Natural killer cell (primary cell): ENCODE measurements at regions not wholly inside any gene's neighbourhood (a gene's known extent, or its start where the extent isn't known, plus 50 kb on each side); places are given as distances from the start of the nearest gene placed in this dataset.

Experiments
- ATAC-seq, 3 donors: fragments of 150-1000 bp in 2 of 3; fragments of 200-7000 bp in 1 of 3; cut with Tn5 transposase; 1 replicate in 1 of 3; 2 replicates in 2 of 3; pipeline ENCODE4 v1.10.0; 2021; ENCODE audit warnings: mild to moderate bottlenecking in 2 of 3, moderate library complexity in 2 of 3
- DNase-seq, 2 donors: peaks; one replicate each; pipeline versions ENCODE4 v3.0.0 to v3.0.0-alpha.2; 2013 to 2021; ENCODE audit warnings: mixed read lengths in 1 of 2
- H3K27ac ChIP-seq: one replicate; pipeline ENCODE4 v1.5.1; 2013; ENCODE audit warnings: mild to moderate bottlenecking, low read length
- H3K27me3 ChIP-seq: one replicate; pipeline ENCODE4 v1.6.1; 2013; ENCODE audit warnings: low read length; ENCODE audit not compliant: control insufficient read depth, insufficient read depth
- H3K36me3 ChIP-seq: one replicate; pipeline ENCODE4 v1.6.1; 2013; ENCODE audit warnings: low read length; ENCODE audit not compliant: control insufficient read depth, insufficient read depth
- H3K4me1 ChIP-seq: one replicate; pipeline ENCODE4 v1.6.1; 2013; ENCODE audit warnings: low read length; ENCODE audit not compliant: control insufficient read depth, insufficient read depth
- H3K4me3 ChIP-seq: one replicate; pipeline ENCODE4 v1.5.1; 2013; ENCODE audit warnings: low read length
- H3K9me3 ChIP-seq: one replicate; pipeline ENCODE4 v1.6.1; 2013; ENCODE audit warnings: low read length; ENCODE audit not compliant: control insufficient read depth, insufficient read depth
- H3K27ac Mint-ChIP-seq, 2 donors: one replicate each; pipeline ENCODE4 v1.8.0; 2022; ENCODE audit warnings: mild to moderate bottlenecking in 2 of 2, mixed read lengths in 2 of 2, moderate library complexity in 1 of 2
- H3K27me3 Mint-ChIP-seq, 2 donors: one replicate each; pipeline ENCODE4 v1.8.0; 2022; ENCODE audit warnings: low read depth in 2 of 2, mixed read lengths in 2 of 2
- H3K36me3 Mint-ChIP-seq: one replicate; pipeline ENCODE4 v1.8.0; 2022; ENCODE audit warnings: mixed read lengths
- H3K4me1 Mint-ChIP-seq, 2 donors: one replicate each; pipeline ENCODE4 v1.8.0; 2022; ENCODE audit warnings: mixed read lengths in 2 of 2
- H3K4me3 Mint-ChIP-seq: one replicate; pipeline ENCODE4 v1.8.0; 2022; ENCODE audit warnings: mild to moderate bottlenecking, moderate library complexity, mixed read lengths
- H3K9me3 Mint-ChIP-seq, 2 donors: one replicate each; pipeline ENCODE4 v1.8.0; 2022; ENCODE audit warnings: mixed read lengths in 2 of 2
- WGBS: methylation state at CpG from one replicate; pipeline ENCODE4 v1.1.7; 2013; ENCODE audit warnings: missing lambda C conversion rate; ENCODE audit not compliant: insufficient coverage; 5-methylcytosine and 5-hydroxymethylcytosine counted together
- intact Hi-C: fragments of 100-400 bp; cut with micrococcal nuclease; formaldehyde crosslinking; loops from one replicate; pipeline ENCODE4 v1.14.2; 2022
- TF ChIP-seq, protein P1 (sequence below): fragments of 200-600 bp; IDR thresholded peaks from one replicate; pipeline ENCODE4 v1.8.0; 2022; ENCODE audit warnings: antibody characterized with exemption

DNA sequence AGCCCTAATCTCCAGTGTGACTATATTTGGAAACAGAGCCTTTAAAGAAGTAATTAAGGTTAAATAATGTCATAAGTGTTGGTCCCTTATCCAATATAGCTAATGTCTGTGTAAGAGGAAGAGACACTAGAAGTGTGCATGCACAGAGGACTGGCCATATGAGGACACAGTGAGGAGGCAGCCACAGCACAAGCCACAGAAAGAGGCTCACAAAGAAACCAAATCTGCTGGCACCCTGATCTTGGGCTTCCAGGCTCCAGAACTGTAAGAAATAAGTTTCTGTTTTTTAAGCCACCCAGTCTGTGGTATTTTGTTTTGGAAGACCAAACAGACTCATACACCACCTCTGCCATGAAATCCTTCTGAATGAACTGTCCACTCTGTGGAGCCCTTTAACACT lies 186.4 kb upstream of the SLC39A10 start:
- TF ChIP-seq, protein P1, sequence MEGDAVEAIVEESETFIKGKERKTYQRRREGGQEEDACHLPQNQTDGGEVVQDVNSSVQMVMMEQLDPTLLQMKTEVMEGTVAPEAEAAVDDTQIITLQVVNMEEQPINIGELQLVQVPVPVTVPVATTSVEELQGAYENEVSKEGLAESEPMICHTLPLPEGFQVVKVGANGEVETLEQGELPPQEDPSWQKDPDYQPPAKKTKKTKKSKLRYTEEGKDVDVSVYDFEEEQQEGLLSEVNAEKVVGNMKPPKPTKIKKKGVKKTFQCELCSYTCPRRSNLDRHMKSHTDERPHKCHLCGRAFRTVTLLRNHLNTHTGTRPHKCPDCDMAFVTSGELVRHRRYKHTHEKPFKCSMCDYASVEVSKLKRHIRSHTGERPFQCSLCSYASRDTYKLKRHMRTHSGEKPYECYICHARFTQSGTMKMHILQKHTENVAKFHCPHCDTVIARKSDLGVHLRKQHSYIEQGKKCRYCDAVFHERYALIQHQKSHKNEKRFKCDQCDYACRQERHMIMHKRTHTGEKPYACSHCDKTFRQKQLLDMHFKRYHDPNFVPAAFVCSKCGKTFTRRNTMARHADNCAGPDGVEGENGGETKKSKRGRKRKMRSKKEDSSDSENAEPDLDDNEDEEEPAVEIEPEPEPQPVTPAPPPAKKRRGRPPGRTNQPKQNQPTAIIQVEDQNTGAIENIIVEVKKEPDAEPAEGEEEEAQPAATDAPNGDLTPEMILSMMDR, result no peak
- Mint-ChIP-seq H3K36me3 (no peaks in the 10 kb centered on the region), H3K27me3 (no peaks in the 10 kb centered on the region), H3K4me1 (peaks cover 6% of the 10 kb centered on the region in 2 donors), H3K27ac (no peak overlapping the region), H3K4me3 (no peak overlapping the region), H3K9me3 (peaks cover 3 to 4% of the 10 kb centered on the region in 2 donors)
- Histone ChIP-seq H3K27me3 (no peaks in the 10 kb centered on the region), H3K9me3 (no peaks in the 10 kb centered on the region), H3K4me1 (no peaks in the 10 kb centered on the region), H3K4me3 (no peak overlapping the region), H3K36me3 (no peaks in the 10 kb centered on the region), H3K27ac (no peak overlapping the region)
- ATAC-seq (no peak), DNase-seq (no peak)
- intact Hi-C loops, result no loop called here

DNA sequence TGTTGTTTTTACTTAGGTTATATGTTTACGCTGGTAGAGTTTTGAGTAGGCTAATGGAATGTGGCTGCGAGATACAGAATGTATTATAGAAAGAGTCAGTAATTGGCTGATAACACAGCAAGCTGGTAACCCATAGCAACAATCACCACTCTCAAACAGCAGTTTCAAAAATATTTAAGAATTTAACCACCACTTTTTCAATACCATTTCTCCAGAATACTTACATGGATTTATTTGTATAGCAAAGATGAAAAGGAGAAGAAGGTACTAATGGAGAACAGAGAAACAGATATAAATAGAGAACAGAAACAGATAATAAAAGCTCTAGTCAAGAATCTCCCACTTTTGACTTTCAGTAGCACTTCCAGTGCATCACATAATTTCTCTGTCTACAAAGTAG lies 188.3 kb upstream of the SLC39A10 start:
- H3K36me3 Mint-ChIP-seq, result no peaks in the 10 kb centered on the region
- no peaks in the 10 kb centered on the region for H3K27me3 Mint-ChIP-seq
- peaks cover 3 to 5% of the 10 kb centered on the region in 2 donors for H3K9me3 Mint-ChIP-seq
- Histone ChIP-seq H3K27me3 (no peaks in the 10 kb centered on the region), H3K9me3 (no peaks in the 10 kb centered on the region), H3K4me1 (no peaks in the 10 kb centered on the region), H3K4me3 (no peak overlapping the region), H3K36me3 (no peaks in the 10 kb centered on the region), H3K27ac (no peak overlapping the region)
- no peak overlapping the region for H3K27ac Mint-ChIP-seq
- TF ChIP-seq, protein P1, result no peak
- no peak overlapping the region for H3K4me3 Mint-ChIP-seq
- no peak for DNase-seq
- whole genome bisulfite sequencing, result 88% methylated on average over 1 of the region's 2 CpGs
- peaks cover 5 to 6% of the 10 kb centered on the region in 2 donors for H3K4me1 Mint-ChIP-seq
- no peak for ATAC-seq
- intact Hi-C loops, result no loop called here

- intact Hi-C loops, result no loop called here
- DNase-seq (no peak), ATAC-seq (no peak)
- no peaks in the 10 kb centered on the region for H3K36me3 ChIP-seq
- H3K9me3 Mint-ChIP-seq, result peaks cover 3 to 5% of the 10 kb centered on the region in 2 donors
- H3K4me3 ChIP-seq, result no peak overlapping the region
- H3K9me3 ChIP-seq, result no peaks in the 10 kb centered on the region
- H3K4me3 Mint-ChIP-seq, result no peak overlapping the region
- no peaks in the 10 kb centered on the region for H3K4me1 ChIP-seq
- H3K36me3 Mint-ChIP-seq, result no peaks in the 10 kb centered on the region
- TF ChIP-seq, protein P1, result no peak
- no peaks in the 10 kb centered on the region for H3K27me3 ChIP-seq
- H3K27ac Mint-ChIP-seq, result no peak overlapping the region
- H3K27ac ChIP-seq, result no peak overlapping the region
- H3K27me3 Mint-ChIP-seq, result no peaks in the 10 kb centered on the region
- peaks cover 0 to 6% of the 10 kb centered on the region in 2 donors for H3K4me1 Mint-ChIP-seq
Observed at GRCh38 chr2:195466427-195466826, 190.6 kb upstream of the SLC39A10 start.

GRCh38 chr2:195461010-195461409 lies 196.0 kb upstream of the SLC39A10 start:
- Mint-ChIP-seq H3K9me3 (peaks cover 2 to 4% of the 10 kb centered on the region in 2 donors), H3K36me3 (no peaks in the 10 kb centered on the region), H3K27me3 (no peaks in the 10 kb centered on the region), H3K4me3 (no peak overlapping the region), H3K4me1 (peaks cover 0 to 4% of the 10 kb centered on the region in 2 donors), H3K27ac (no peak overlapping the region)
- H3K27ac ChIP-seq, result no peak overlapping the region
- no peak overlapping the region for H3K4me3 ChIP-seq
- ATAC-seq (no peak), DNase-seq (no peak)
- intact Hi-C loops, result no loop called here
- 0% methylated on average over 1 of the region's 3 CpGs for WGBS
- TF ChIP-seq, protein P1, result no peak
- H3K9me3 ChIP-seq, result no peaks in the 10 kb centered on the region
- no peaks in the 10 kb centered on the region for H3K4me1 ChIP-seq
- H3K27me3 ChIP-seq, result no peaks in the 10 kb centered on the region
- H3K36me3 ChIP-seq, result no peaks in the 10 kb centered on the region
